GM21717 (cell line): ENCODE measurements at regions not wholly inside any gene's neighbourhood (a gene's known extent, or its start where the extent isn't known, plus 50 kb on each side); places are given as distances from the start of the nearest gene placed in this dataset.
"Not testable (repeated sequence)": the region's sequence is repeated elsewhere in the genome, so short reads cannot be mapped to it uniquely, and the experiment has no call there.

Source experiments
- ATAC-seq: cut with Tn5 transposase; IDR thresholded peaks from one replicate; pipeline ENCODE4 v1.9.1; 2021; ENCODE audit warnings: mild to moderate bottlenecking, moderate library complexity; ENCODE audit not compliant: unreplicated experiment

GRCh38 chr6:113067612-113068275 is 720.6 kb downstream of the RFPL4B start:
- ATAC-seq, result peak; percentile 67

GRCh38 chr6:113068570-113068969 is 721.4 kb downstream of the RFPL4B start:
- no peak for ATAC-seq

GRCh38 chr6:113070681-113071080 is 723.6 kb downstream of the RFPL4B start:
- not testable (repeated sequence) for ATAC-seq

GRCh38 chr6:113073611-113074191 is 726.6 kb downstream of the RFPL4B start:
- no peak for ATAC-seq

GRCh38 chr6:113076116-113076515 is 729.0 kb downstream of the RFPL4B start:
- ATAC-seq, result no peak

GRCh38 chr6:113076816-113077215 is 729.7 kb downstream of the RFPL4B start:
- no peak for ATAC-seq

GRCh38 chr6:113077794-113078193 is 730.7 kb downstream of the RFPL4B start:
- no peak for ATAC-seq

GRCh38 chr6:113078791-113079190 is 731.7 kb downstream of the RFPL4B start:
- ATAC-seq, result no peak

GRCh38 chr6:113082745-113083144 is 735.6 kb downstream of the RFPL4B start:
- ATAC-seq, result no peak

- no peak for ATAC-seq
Observed at GRCh38 chr6:113083947-113084346, 736.8 kb downstream of the RFPL4B start.

- ATAC-seq, result no peak
Observed at GRCh38 chr6:113089056-113089455, 741.9 kb downstream of the RFPL4B start.

GRCh38 chr6:113092795-113093194 is 745.7 kb downstream of the RFPL4B start:
- ATAC-seq, result no peak

GRCh38 chr6:113094779-113095178 is 747.6 kb downstream of the RFPL4B start:
- ATAC-seq, result no peak

- ATAC-seq, result no peak
Observed at GRCh38 chr6:113095841-113096240, 748.7 kb downstream of the RFPL4B start.

- ATAC-seq, result no peak
Observed at GRCh38 chr6:113102761-113103160, 754.4 kb upstream of the MARCKS start.

GRCh38 chr6:113103634-113104361 is 753.3 kb upstream of the MARCKS start:
- ATAC-seq, result no peak

GRCh38 chr6:113104541-113104940 is 752.6 kb upstream of the MARCKS start:
- no peak for ATAC-seq

- ATAC-seq, result no peak
Observed at GRCh38 chr6:113104951-113105350, 752.2 kb upstream of the MARCKS start.

GRCh38 chr6:113110211-113110610 is 746.9 kb upstream of the MARCKS start:
- ATAC-seq, result no peak

- ATAC-seq, result no peak
Observed at GRCh38 chr6:113111550-113111949, 745.6 kb upstream of the MARCKS start.

- ATAC-seq, result no peak
Observed at GRCh38 chr6:113112086-113112485, 745.1 kb upstream of the MARCKS start.

- ATAC-seq, result no peak
Observed at GRCh38 chr6:113115196-113115595, 741.9 kb upstream of the MARCKS start.
